Tibial artery (tissue), 4 donors: ENCODE measurements at regions not wholly inside any gene's neighbourhood (a gene's known extent, or its start where the extent isn't known, plus 50 kb on each side); places are given as distances from the start of the nearest gene placed in this dataset.

ENCODE experiments used
- DNase-seq, 2 donors: peaks; one replicate each; pipeline ENCODE4 v3.0.0-alpha.2; 2019
- H3K27ac ChIP-seq, 2 donors: fragments of 200-600 bp; sonication (generic) in 1 of 2; 1 replicate in 1 of 2; 2 replicates in 1 of 2; pipeline ENCODE4 v1.5.1; 2018 to 2019; ENCODE audit warnings: mild to moderate bottlenecking in 1 of 2
- H3K27me3 ChIP-seq, 2 donors: fragments of 200-600 bp; sonication (generic) in 1 of 2; one replicate each; pipeline versions ENCODE4 v1.5.1 to v1.6.0; 2016 to 2019
- H3K36me3 ChIP-seq, 3 donors: fragments of 200-600 bp; sonication (generic) in 2 of 3; one replicate each; pipeline ENCODE4 v1.5.1; 2016 to 2019; ENCODE audit warnings: mild to moderate bottlenecking in 2 of 3
- H3K4me1 ChIP-seq, 4 donors: fragments of 200-600 bp; sonication (generic) in 2 of 4; 1 replicate in 3 of 4; 2 replicates in 1 of 4; pipeline ENCODE4 v1.5.1; 2016 to 2019
- H3K4me3 ChIP-seq, 2 donors: fragments of 200-600 bp; sonication (generic) in 1 of 2; 1 replicate in 1 of 2; 2 replicates in 1 of 2; pipeline ENCODE4 v1.5.1; 2018 to 2019; ENCODE audit warnings: mild to moderate bottlenecking in 2 of 2
- H3K9me3 ChIP-seq, 3 donors: fragments of 200-600 bp; sonication (generic) in 1 of 3; one replicate each; pipeline ENCODE4 v1.5.1; 2016 to 2019
- CTCF ChIP-seq, 2 experiments: fragments of 200-600 bp in 1 of 2; fragments of 450-650 bp in 1 of 2; IDR thresholded peaks; one replicate each; pipeline ENCODE4 v1.5.1; 2017 to 2019; ENCODE audit warnings: antibody characterized with exemption in 2 of 2, mild to moderate bottlenecking in 1 of 2, moderate library complexity in 1 of 2
- intact Hi-C: fragments of 100-400 bp; cut with DNase I; formaldehyde crosslinking; loops from one replicate; pipeline ENCODE4 v1.15.0; 2023; ENCODE audit warnings: low total_unique reads

GRCh38 chr19:31956771-31957392, 388.5 kb upstream of the ZNF507 start:
- no peak for TF ChIP-seq CTCF (IDR thresholded peaks at IDR 0.05)
- Histone ChIP-seq H3K4me1 (no peaks in the 10 kb centered on the region), H3K9me3 (no peaks in the 10 kb centered on the region), H3K27me3 (no peaks in the 10 kb centered on the region), H3K4me3 (no peak overlapping the region), H3K27ac (no peak overlapping the region), H3K36me3 (no peaks in the 10 kb centered on the region)
- no peak for DNase-seq
- intact Hi-C loops = no loop called here

- no peaks in the 10 kb centered on the region for H3K4me1 ChIP-seq
- no peaks in the 10 kb centered on the region for H3K9me3 ChIP-seq
- intact Hi-C loops = no loop called here
- no peak overlapping the region for H3K4me3 ChIP-seq
- H3K27ac ChIP-seq = no peak overlapping the region
- H3K27me3 ChIP-seq = no peaks in the 10 kb centered on the region
- TF ChIP-seq CTCF (IDR thresholded peaks at IDR 0.05) = no peak
- no peaks in the 10 kb centered on the region for H3K36me3 ChIP-seq
- no peak for DNase-seq
These were observed 387.7 kb upstream of the ZNF507 start for GRCh38 chr19:31957711-31958110.

- Histone ChIP-seq H3K9me3 (no peaks in the 10 kb centered on the region), H3K27me3 (no peaks in the 10 kb centered on the region), H3K36me3 (no peaks in the 10 kb centered on the region), H3K4me3 (no peak overlapping the region), H3K4me1 (no peaks in the 10 kb centered on the region), H3K27ac (no peak overlapping the region)
- no peak for DNase-seq
- intact Hi-C loops = no loop called here
- TF ChIP-seq CTCF (IDR thresholded peaks at IDR 0.05) = no peak
These were observed 385.8 kb upstream of the ZNF507 start for GRCh38 chr19:31959527-31960018.

GRCh38 chr19:31960474-31960873, 384.9 kb upstream of the ZNF507 start:
- Histone ChIP-seq H3K9me3 (no peaks in the 10 kb centered on the region), H3K4me1 (no peaks in the 10 kb centered on the region), H3K4me3 (no peak overlapping the region), H3K36me3 (no peaks in the 10 kb centered on the region), H3K27me3 (no peaks in the 10 kb centered on the region), H3K27ac (no peak overlapping the region)
- intact Hi-C loops = no loop called here
- TF ChIP-seq CTCF (IDR thresholded peaks at IDR 0.05) = no peak
- no peak for DNase-seq

- Histone ChIP-seq H3K27me3 (no peaks in the 10 kb centered on the region), H3K27ac (no peak overlapping the region), H3K4me1 (no peaks in the 10 kb centered on the region), H3K9me3 (no peaks in the 10 kb centered on the region), H3K36me3 (no peaks in the 10 kb centered on the region), H3K4me3 (no peak overlapping the region)
- no peak for TF ChIP-seq CTCF (IDR thresholded peaks at IDR 0.05)
- no peak for DNase-seq
- intact Hi-C loops = no loop called here
These were observed 384.2 kb upstream of the ZNF507 start for GRCh38 chr19:31961191-31961590.

GRCh38 chr19:31961667-31962066, 383.7 kb upstream of the ZNF507 start:
- no peaks in the 10 kb centered on the region for H3K9me3 ChIP-seq
- H3K27me3 ChIP-seq = no peaks in the 10 kb centered on the region
- no peak for TF ChIP-seq CTCF (IDR thresholded peaks at IDR 0.05)
- no peaks in the 10 kb centered on the region for H3K36me3 ChIP-seq
- no peak overlapping the region for H3K27ac ChIP-seq
- H3K4me3 ChIP-seq = no peak overlapping the region
- H3K4me1 ChIP-seq = no peaks in the 10 kb centered on the region
- DNase-seq = no peak
- intact Hi-C loops = no loop called here
